Ovary (tissue), 7 donors: ENCODE measurements at regions not wholly inside any gene's neighbourhood (a gene's known extent, or its start where the extent isn't known, plus 50 kb on each side); places are given as distances from the start of the nearest gene placed in this dataset.

Experiments
- DNase-seq, 5 donors: peaks; one replicate each; pipeline ENCODE4 v3.0.0-alpha.2; 2019 to 2020
- H3K27ac ChIP-seq, 2 donors: fragments of 200-600 bp; one replicate each; pipeline versions ENCODE4 v1.5.1 to v1.8.0; 2019 to 2022
- H3K27me3 ChIP-seq: fragments of 200-600 bp; one replicate; pipeline ENCODE4 v1.8.0; 2022
- H3K36me3 ChIP-seq: fragments of 200-600 bp; sonication (generic); one replicate; pipeline ENCODE4 v1.5.1; 2019
- H3K4me1 ChIP-seq: one replicate; pipeline ENCODE4 v1.8.1; 2013; ENCODE audit warnings: mild to moderate bottlenecking, moderate library complexity; ENCODE audit not compliant: insufficient read depth
- H3K4me3 ChIP-seq: fragments of 200-600 bp; sonication (generic); one replicate; pipeline ENCODE4 v1.5.1; 2017
- H3K9me3 ChIP-seq, 2 donors: fragments of 200-600 bp in 1 of 2; sonication (generic) in 1 of 2; one replicate each; pipeline versions ENCODE4 v1.5.1 to v1.8.1; 2013 to 2019; ENCODE audit warnings: mild to moderate bottlenecking in 1 of 2, moderate library complexity in 1 of 2
- EP300 ChIP-seq: sonication (generic); formaldehyde crosslinking; IDR thresholded peaks from one replicate; pipeline ENCODE4 v1.6.1; 2017; ENCODE audit warnings: antibody characterized with exemption
- POLR2A ChIP-seq: fragments of 450-650 bp; IDR thresholded peaks from one replicate; pipeline ENCODE4 v1.6.1; 2017; ENCODE audit warnings: antibody characterized with exemption, mild to moderate bottlenecking, moderate library complexity
- WGBS, 3 donors: extraction: QIAGEN DNeasy Blood & Tissue Kit in 1 of 3; methylation state at CpG; one replicate each; pipeline versions ENCODE4 v1.1.5 to v1.1.7; 2013 to 2017; 5-methylcytosine and 5-hydroxymethylcytosine counted together
- intact Hi-C, 4 donors: fragments of 100-400 bp; cut with DNase I; formaldehyde crosslinking; loops; one replicate each; pipeline versions ENCODE4 v1.11.0 to v1.15.1; 2022 to 2023
- TF ChIP-seq, protein P1 (sequence below), 3 donors: fragments of 450-650 bp in 2 of 3; fragments of 200-600 bp in 1 of 3; IDR thresholded peaks; one replicate each; pipeline versions ENCODE4 v1.5.1 to v1.8.0; 2016 to 2022; ENCODE audit warnings: antibody characterized with exemption in 3 of 3, mild to moderate bottlenecking in 1 of 3
- donor health status: DM: no; HTN: no; CAD: no; lungs with moderate emphysema.
- donor health status: DM: no; HTN: no; CAD: no.
- donor health status: Bipolar disorder and iron deficiency.
- donor health status: DM: no; HTN: no; CAD: no.
- donor health status: DM: yes; HTN: yes; CAD: no.

DNA sequence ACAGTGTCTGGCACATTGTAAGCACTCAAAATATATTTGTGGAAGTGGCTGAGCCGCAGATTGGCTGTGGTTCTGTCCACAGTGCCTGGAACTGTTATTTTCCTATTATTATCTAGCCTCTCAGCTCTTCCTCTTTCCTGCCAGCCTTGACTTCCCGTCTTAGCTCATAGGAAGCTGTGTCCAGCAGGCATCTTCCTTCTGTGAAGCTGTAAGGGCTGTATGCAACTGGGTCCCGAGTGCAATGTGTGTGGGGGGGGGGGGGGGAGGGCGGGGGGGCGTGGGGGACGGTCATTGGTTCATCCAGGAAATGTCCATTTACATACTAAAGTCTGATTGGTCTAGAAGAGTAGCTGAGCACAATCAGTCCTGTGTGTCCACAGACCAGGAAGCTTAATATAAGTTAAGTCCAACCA, 210.7 kb downstream of the PDGFRA start:
- TF ChIP-seq EP300, result no peak
- TF ChIP-seq POLR2A, result no peak
- TF ChIP-seq, protein P1, sequence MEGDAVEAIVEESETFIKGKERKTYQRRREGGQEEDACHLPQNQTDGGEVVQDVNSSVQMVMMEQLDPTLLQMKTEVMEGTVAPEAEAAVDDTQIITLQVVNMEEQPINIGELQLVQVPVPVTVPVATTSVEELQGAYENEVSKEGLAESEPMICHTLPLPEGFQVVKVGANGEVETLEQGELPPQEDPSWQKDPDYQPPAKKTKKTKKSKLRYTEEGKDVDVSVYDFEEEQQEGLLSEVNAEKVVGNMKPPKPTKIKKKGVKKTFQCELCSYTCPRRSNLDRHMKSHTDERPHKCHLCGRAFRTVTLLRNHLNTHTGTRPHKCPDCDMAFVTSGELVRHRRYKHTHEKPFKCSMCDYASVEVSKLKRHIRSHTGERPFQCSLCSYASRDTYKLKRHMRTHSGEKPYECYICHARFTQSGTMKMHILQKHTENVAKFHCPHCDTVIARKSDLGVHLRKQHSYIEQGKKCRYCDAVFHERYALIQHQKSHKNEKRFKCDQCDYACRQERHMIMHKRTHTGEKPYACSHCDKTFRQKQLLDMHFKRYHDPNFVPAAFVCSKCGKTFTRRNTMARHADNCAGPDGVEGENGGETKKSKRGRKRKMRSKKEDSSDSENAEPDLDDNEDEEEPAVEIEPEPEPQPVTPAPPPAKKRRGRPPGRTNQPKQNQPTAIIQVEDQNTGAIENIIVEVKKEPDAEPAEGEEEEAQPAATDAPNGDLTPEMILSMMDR (IDR thresholded peaks at IDR 0.05), result no peak

DNA sequence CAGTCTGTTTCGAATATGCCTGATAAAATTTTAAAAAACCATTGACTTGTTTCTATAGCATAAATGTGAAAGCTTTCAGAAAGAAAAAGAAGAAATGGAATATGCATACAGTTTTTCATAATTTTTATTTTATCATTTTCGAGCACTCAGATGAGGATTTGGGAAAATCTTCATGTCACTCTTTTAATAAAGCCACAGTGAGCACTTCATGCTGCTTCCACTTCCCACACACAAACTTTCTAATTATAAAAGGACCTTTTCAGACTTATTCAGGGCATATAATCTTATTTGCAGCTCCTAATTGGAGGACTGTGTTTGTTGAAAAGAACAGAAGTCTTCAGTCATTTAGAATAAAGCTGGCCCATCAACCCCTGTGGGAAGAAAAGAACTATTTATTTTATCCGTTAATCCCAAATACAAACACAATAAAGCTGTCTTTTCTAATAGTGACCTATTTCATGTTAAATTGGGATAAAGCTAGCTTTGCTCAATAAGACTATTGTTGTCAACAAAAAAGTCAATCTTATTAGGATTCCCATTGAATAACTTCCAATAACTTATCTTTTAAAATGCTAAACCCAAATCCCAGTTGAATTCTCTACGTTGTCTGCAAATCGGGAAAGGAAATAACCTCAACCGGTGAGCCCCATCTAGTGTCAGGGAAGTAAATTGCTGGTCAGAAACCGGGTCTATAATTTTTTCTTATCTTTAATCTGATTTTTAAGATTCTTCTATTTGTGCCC, 211.5 kb downstream of the PDGFRA start:
- H3K9me3 ChIP-seq, result no peaks in the 10 kb centered on the region
- no peaks in the 10 kb centered on the region for H3K36me3 ChIP-seq
- intact Hi-C loops, result loop anchor here in 2 of 4 donors (5.0 to 10.0 kb wide), 2 partner anchors 116 to 118 kb away; no protein-coding TSS in a partner anchor
- H3K27ac ChIP-seq, result no peak overlapping the region
- WGBS, 3 donors, result 13 to 20% (median 19%) methylated on average over 7 of the region's 7 CpGs
- DNase-seq, result peak in 1 of 5 donors; percentile 19
- TF ChIP-seq, protein P1 (IDR thresholded peaks at IDR 0.05), result peak in 2 of 3 donors; percentile 42 to 54
- no peak for TF ChIP-seq EP300
- H3K27me3 ChIP-seq, result no peaks in the 10 kb centered on the region
- no peak overlapping the region for H3K4me3 ChIP-seq
- no peaks in the 10 kb centered on the region for H3K4me1 ChIP-seq

More for the DNA sequence above, 210.7 kb downstream of the PDGFRA start:
- Histone ChIP-seq H3K27me3 (no peaks in the 10 kb centered on the region), H3K4me1 (no peaks in the 10 kb centered on the region), H3K4me3 (no peak overlapping the region), H3K36me3 (no peaks in the 10 kb centered on the region), H3K9me3 (no peaks in the 10 kb centered on the region), H3K27ac (no peak overlapping the region)
- peak in 3 of 5 donors; percentile 11 to 25 (median 17) for DNase-seq
- intact Hi-C loops, result loop anchor here in 2 of 4 donors (5.0 to 10.0 kb wide), 3 partner anchors 55 to 118 kb away; no protein-coding TSS in a partner anchor
- WGBS, 3 donors, result 16 to 33% (median 25%) methylated on average over 6 of the region's 6 CpGs

DNA sequence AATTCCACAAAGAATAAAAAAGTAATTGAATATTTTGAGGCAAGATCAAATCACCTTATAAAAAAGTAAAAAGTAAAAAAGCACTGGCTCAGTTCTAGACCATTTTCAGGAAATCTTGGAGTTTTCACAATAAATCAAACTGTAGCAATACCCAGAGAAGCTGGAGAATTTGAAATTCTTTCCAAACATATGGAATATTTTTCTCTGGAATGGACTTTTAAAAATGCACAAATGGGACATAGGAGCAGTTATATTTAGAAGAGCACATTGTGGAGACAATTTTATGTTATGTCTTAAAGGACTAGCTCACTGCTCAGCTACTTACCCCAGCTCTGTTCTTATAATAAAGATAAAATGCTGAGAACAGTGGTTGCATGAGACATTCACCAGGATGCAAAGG, 211.9 kb upstream of the KIT start:
- intact Hi-C loops, result loop anchor here in 1 of 4 donors (10.0 kb wide), 1 partner anchor 121 kb away; no protein-coding TSS in a partner anchor
- Histone ChIP-seq H3K4me1 (no peaks in the 10 kb centered on the region), H3K27ac (no peak overlapping the region), H3K27me3 (no peaks in the 10 kb centered on the region), H3K9me3 (no peaks in the 10 kb centered on the region), H3K36me3 (no peaks in the 10 kb centered on the region), H3K4me3 (no peak overlapping the region)
- TF ChIP-seq EP300 (no peak), POLR2A (no peak)
- TF ChIP-seq, protein P1 (IDR thresholded peaks at IDR 0.05), result no peak
- no peak for DNase-seq

- no peak overlapping the region for H3K4me3 ChIP-seq
- no peak overlapping the region for H3K27ac ChIP-seq
- no peaks in the 10 kb centered on the region for H3K36me3 ChIP-seq
- H3K9me3 ChIP-seq, result no peaks in the 10 kb centered on the region
- TF ChIP-seq, protein P1 (IDR thresholded peaks at IDR 0.05), result no peak
- no peak for TF ChIP-seq EP300
- no peak for TF ChIP-seq POLR2A
- 0 to 24% (median 6%) methylated on average over 1 of the region's 1 CpG for WGBS, 3 donors
- no peak for DNase-seq
- no peaks in the 10 kb centered on the region for H3K4me1 ChIP-seq
- intact Hi-C loops, result loop anchor here in 1 of 4 donors (10.0 kb wide), 1 partner anchor 122 kb away; no protein-coding TSS in a partner anchor
- H3K27me3 ChIP-seq, result no peaks in the 10 kb centered on the region
Measured at GRCh38 chr4:54446581-54446980, 211.2 kb upstream of the KIT start.
